H1 (cell line): ENCODE measurements at regions not wholly inside any gene's neighbourhood (a gene's known extent, or its start where the extent isn't known, plus 50 kb on each side); places are given as distances from the start of the nearest gene placed in this dataset.

Experiments used
- CTCF ChIA-PET: fragments of 300-600 bp; sonication (Branson Sonifier 250); formaldehyde crosslinking; loops from one replicate; lab custom pipeline; 2021; ENCODE audit not compliant: partially characterized antibody; lab: Charles Lee
- POLR2A ChIA-PET: fragments of 300-600 bp; sonication (Branson Sonifier 250); formaldehyde crosslinking; loops from one replicate; lab custom pipeline; 2021; ENCODE audit warnings: inconsistent platforms; ENCODE audit not compliant: partially characterized antibody; lab: Charles Lee
- DNase-seq, 2 experiments: peaks; one replicate each; pipeline versions ENCODE4 v3.0.0 to v3.0.0-alpha.2; 2010 to 2022; ENCODE audit warnings: low spot score in 2 of 2, low read depth in 1 of 2, mixed read lengths in 1 of 2
- FAIRE-seq: peaks from 2 replicates; lab custom pipeline; 2011; peaks lifted over from hg19 to GRCh38; lab: Jason Lieb, UNC
- H2AFZ ChIP-seq: 2 replicates; pipeline ENCODE4 v1.8.1; 2012; ENCODE audit warnings: low read length, inconsistent platforms
- H2AK5ac ChIP-seq: 2 replicates; pipeline ENCODE4 v1.6.1; 2013; ENCODE audit warnings: low read depth, low read length
- H2BK120ac ChIP-seq: replicated peaks from 2 replicates; pipeline ENCODE3; 2013; ENCODE audit warnings: low read depth, low read length, inconsistent platforms
- H2BK12ac ChIP-seq: 2 replicates; pipeline ENCODE4 v1.6.1; 2013; ENCODE audit warnings: low read depth, low read length
- H2BK15ac ChIP-seq: 2 replicates; pipeline ENCODE4 v1.6.1; 2013; ENCODE audit warnings: low read length
- H2BK20ac ChIP-seq: 2 replicates; pipeline ENCODE4 v1.6.1; 2013; ENCODE audit warnings: low read length
- H2BK5ac ChIP-seq: 2 replicates; pipeline ENCODE4 v1.6.1; 2013; ENCODE audit warnings: low read depth, low read length
- H3K14ac ChIP-seq: 2 replicates; pipeline ENCODE4 v1.6.1; 2013; ENCODE audit warnings: inconsistent platforms; ENCODE audit not compliant: insufficient read length
- H3K18ac ChIP-seq: 2 replicates; pipeline ENCODE4 v1.6.1; 2013; ENCODE audit warnings: low read length; ENCODE audit errors: extremely low read depth
- H3K23ac ChIP-seq: 2 replicates; pipeline ENCODE4 v1.6.1; 2013; ENCODE audit warnings: inconsistent platforms; ENCODE audit not compliant: insufficient read length
- H3K23me2 ChIP-seq: 2 replicates; pipeline ENCODE4 v1.6.1; 2013; ENCODE audit warnings: low read depth, low read length
- H3K27ac ChIP-seq: 2 replicates; pipeline ENCODE4 v1.6.1; 2011; ENCODE audit warnings: low read depth, low read length, inconsistent platforms
- H3K27me3 ChIP-seq, 4 experiments: replicated peaks in 1 of 4; 1 replicate in 1 of 4; 2 replicates in 3 of 4; pipeline versions ENCODE4 v1.6.1 to v1.8.1; 2011 to 2013; ENCODE audit warnings: low read length in 3 of 4, mild to moderate bottlenecking in 3 of 4, inconsistent platforms in 2 of 4, mixed read lengths in 2 of 4, moderate library complexity in 1 of 4; ENCODE audit not compliant: control insufficient read depth in 3 of 4, insufficient read depth in 3 of 4; ENCODE audit errors: extremely low read depth in 1 of 4
- H3K36me3 ChIP-seq, 4 experiments: 2 replicates each; pipeline versions ENCODE4 v1.6.1 to v1.8.1; 2011 to 2013; ENCODE audit warnings: mild to moderate bottlenecking in 4 of 4, low read length in 3 of 4, moderate library complexity in 2 of 4, control low read depth in 1 of 4, inconsistent platforms in 1 of 4; ENCODE audit not compliant: insufficient read depth in 4 of 4, control insufficient read depth in 2 of 4
- H3K4ac ChIP-seq: replicated peaks from 2 replicates; pipeline ENCODE3; 2013; ENCODE audit warnings: low read length, low read depth, mixed read lengths, inconsistent platforms; ENCODE audit not compliant: insufficient read length
- H3K4me1 ChIP-seq, 4 experiments: replicated peaks in 1 of 4; 1 replicate in 1 of 4; 2 replicates in 3 of 4; pipeline versions ENCODE4 v1.6.1 to v1.8.1; 2011 to 2013; ENCODE audit warnings: low read length in 3 of 4, inconsistent platforms in 2 of 4, mixed read lengths in 1 of 4; ENCODE audit not compliant: insufficient read depth in 4 of 4, control insufficient read depth in 3 of 4
- H3K4me2 ChIP-seq, 2 experiments: 2 replicates each; pipeline versions ENCODE4 v1.6.1 to v1.8.1; 2011 to 2013; ENCODE audit warnings: low read depth in 2 of 2, low read length in 2 of 2, control low read depth in 1 of 2, inconsistent platforms in 1 of 2, mild to moderate bottlenecking in 1 of 2; ENCODE audit not compliant: insufficient read depth in 1 of 2
- H3K4me3 ChIP-seq, 4 experiments: fragments of 200-600, 300-600 bp in 1 of 4; sonication (generic), shearing (Covaris generic), sonication (Bioruptor Twin) in 1 of 4; 2 replicates each; pipeline versions ENCODE4 v1.5.1 to v1.8.1; 2011 to 2016; ENCODE audit warnings: low read length in 4 of 4, low read depth in 3 of 4, control low read depth in 2 of 4, inconsistent platforms in 2 of 4, mild to moderate bottlenecking in 2 of 4, mixed read lengths in 1 of 4, moderate library complexity in 1 of 4; ENCODE audit not compliant: insufficient read depth in 2 of 4; ENCODE audit errors: extremely low read depth in 1 of 4
- H3K56ac ChIP-seq: replicated peaks from 2 replicates; pipeline ENCODE3; 2013; ENCODE audit warnings: low read depth, mild to moderate bottlenecking, mixed read lengths, low read length, inconsistent platforms; ENCODE audit not compliant: insufficient read length
- H3K79me1 ChIP-seq: 2 replicates; pipeline ENCODE4 v1.6.1; 2013; ENCODE audit warnings: low read depth, low read length, control low read depth
- H3K79me2 ChIP-seq, 2 experiments: 2 replicates each; pipeline versions ENCODE4 v1.6.1 to v1.8.1; 2012 to 2013; ENCODE audit warnings: low read length in 2 of 2, mild to moderate bottlenecking in 2 of 2, inconsistent platforms in 1 of 2; ENCODE audit not compliant: insufficient read depth in 2 of 2, control insufficient read depth in 1 of 2
- H3K9ac ChIP-seq, 4 experiments: replicated peaks in 1 of 4; 1 replicate in 1 of 4; 2 replicates in 3 of 4; pipeline versions ENCODE4 v1.6.1 to v1.8.1; 2011 to 2013; ENCODE audit warnings: low read depth in 3 of 4, low read length in 3 of 4, control low read depth in 2 of 4, mild to moderate bottlenecking in 2 of 4, moderate library complexity in 2 of 4, inconsistent platforms in 1 of 4; ENCODE audit errors: extremely low read depth in 1 of 4
- H3K9me3 ChIP-seq, 2 experiments: 2 replicates each; pipeline versions ENCODE4 v1.6.1 to v1.8.1; 2012 to 2013; ENCODE audit warnings: mild to moderate bottlenecking in 2 of 2, moderate library complexity in 2 of 2, control low read depth in 1 of 2, inconsistent platforms in 1 of 2, low read depth in 1 of 2, low read length in 1 of 2, mixed read lengths in 1 of 2; ENCODE audit not compliant: insufficient read depth in 2 of 2
- H4K20me1 ChIP-seq, 2 experiments: replicated peaks in 1 of 2; 2 replicates each; pipeline versions ENCODE3 to v1.8.1; 2011 to 2013; ENCODE audit warnings: inconsistent platforms in 2 of 2, low read length in 2 of 2, mild to moderate bottlenecking in 1 of 2; ENCODE audit not compliant: insufficient read depth in 2 of 2, control insufficient read depth in 1 of 2
- H4K5ac ChIP-seq: 2 replicates; pipeline ENCODE4 v1.6.1; 2013; ENCODE audit warnings: low read length, low read depth, mixed read lengths, inconsistent platforms; ENCODE audit not compliant: insufficient read length
- H4K8ac ChIP-seq: 2 replicates; pipeline ENCODE4 v1.8.0; 2013; ENCODE audit warnings: mild to moderate bottlenecking, moderate library complexity, low read length, inconsistent platforms; ENCODE audit not compliant: insufficient read depth; ENCODE audit errors: extremely low read depth
- H4K91ac ChIP-seq: replicated peaks from 2 replicates; pipeline ENCODE3; 2013; ENCODE audit warnings: low read length, mixed read lengths, inconsistent platforms; ENCODE audit not compliant: insufficient read length
- BACH1 ChIP-seq: IDR thresholded peaks from 2 replicates; pipeline ENCODE4 v1.6.1; 2012; ENCODE audit warnings: low read length, improper control_type of control experiment
- BRCA1 ChIP-seq: IDR thresholded peaks from 2 replicates; pipeline ENCODE4 v1.6.1; 2012; ENCODE audit warnings: low read depth, low read length, improper control_type of control experiment
- CREB1 ChIP-seq: IDR thresholded peaks from 2 replicates; pipeline ENCODE4 v1.6.1; 2012; ENCODE audit warnings: inconsistent platforms
- JUN ChIP-seq: IDR thresholded peaks from 2 replicates; pipeline ENCODE4 v1.6.1; 2011; ENCODE audit warnings: low read depth, mild to moderate bottlenecking, improper control_type of control experiment, low read length
- KDM1A ChIP-seq: fragments of 200-600, 300-600 bp; sonication (generic); IDR thresholded peaks from 2 replicates; pipeline ENCODE4 v1.7.1; 2016; ENCODE audit warnings: mild to moderate bottlenecking, low read length, borderline replicate concordance
- NRF1 ChIP-seq: IDR thresholded peaks from 2 replicates; pipeline ENCODE4 v1.6.1; 2011; ENCODE audit warnings: mild to moderate bottlenecking, low read depth, low read length, improper control_type of control experiment
- PHF8 ChIP-seq: fragments of 200-600 bp; sonication (generic); conservative IDR thresholded peaks from 2 replicates; pipeline ENCODE4 v1.7.1; 2012; ENCODE audit warnings: low read depth, mild to moderate bottlenecking, inconsistent platforms, low read length, moderate library complexity
- POLR2AphosphoS5 ChIP-seq: IDR thresholded peaks from 2 replicates; pipeline ENCODE4 v1.6.1; 2011; ENCODE audit warnings: low read depth, low read length
- RFX5 ChIP-seq: IDR thresholded peaks from 2 replicates; pipeline ENCODE4 v1.6.1; 2011; ENCODE audit warnings: low read depth, low read length, improper control_type of control experiment, borderline replicate concordance
- RNF2 ChIP-seq: fragments of 200-900, 300-1000 bp; sonication (generic); IDR thresholded peaks from 2 replicates; pipeline ENCODE4 v1.7.1; 2016; ENCODE audit warnings: borderline replicate concordance, low read depth, mild to moderate bottlenecking, antibody characterized with exemption, low read length; ENCODE audit not compliant: poor library complexity, severe bottlenecking; ENCODE audit errors: missing control alignments
- SP1 ChIP-seq: IDR thresholded peaks from 2 replicates; pipeline ENCODE4 v1.6.1; 2011; ENCODE audit warnings: low read depth, low read length
- TEAD4 ChIP-seq: IDR thresholded peaks from 2 replicates; pipeline ENCODE4 v1.6.1; 2012; ENCODE audit warnings: low read depth, low read length, inconsistent platforms, mixed read lengths
- ZNF274 ChIP-seq: IDR thresholded peaks from 2 replicates; pipeline ENCODE4 v1.7.0; 2012; ENCODE audit warnings: low read length, borderline replicate concordance; ENCODE audit errors: extremely low read depth
- WGBS, 2 experiments: shearing (Covaris generic) in 1 of 2; methylation state at CpG; one replicate each; pipeline versions ENCODE4 v1.1.6 to v1.1.7; 2013 to 2015; ENCODE audit warnings: low lambda C conversion rate in 2 of 2, mixed read lengths in 2 of 2, inconsistent platforms in 1 of 2, low coverage in 1 of 2, missing lambda C conversion rate in 1 of 2; ENCODE audit not compliant: insufficient replicate concordance in 2 of 2, insufficient coverage in 1 of 2, insufficient read length in 1 of 2; ENCODE audit errors: extremely low coverage in 1 of 2, missing lambda C conversion rate in 1 of 2; 5-methylcytosine and 5-hydroxymethylcytosine counted together

GRCh38 chr13:111642156-111642767 is 321.8 kb downstream of the TEX29 start:
- no peak overlapping the region for H2BK20ac ChIP-seq
- no peak overlapping the region for H3K4me2 ChIP-seq
- H3K36me3 ChIP-seq: no peaks in the 10 kb centered on the region
- H3K79me2 ChIP-seq: no peaks in the 10 kb centered on the region
- no peak overlapping the region for H2AFZ ChIP-seq
- no peak overlapping the region for H4K8ac ChIP-seq
- peaks cover 0 to 3% (median 0%) of the 10 kb centered on the region in 4 experiments; a peak in 1 of 7 replicates for H3K4me1 ChIP-seq
- no peak overlapping the region for H2BK5ac ChIP-seq
- H4K91ac ChIP-seq: no peak overlapping the region
- no peak overlapping the region for H3K27ac ChIP-seq
- POLR2A ChIA-PET: no interaction called here
- CTCF ChIA-PET: interaction anchor here (1.9 kb wide), 1 partner anchor 13 kb away, joined by 6 read pairs; no protein-coding TSS in a partner anchor
- H3K4ac ChIP-seq: no peak overlapping the region
- H3K14ac ChIP-seq: no peak overlapping the region
- DNase-seq: no peak
- no peak overlapping the region for H3K18ac ChIP-seq
- H4K20me1 ChIP-seq: no peaks in the 10 kb centered on the region
- no peak overlapping the region for H2AK5ac ChIP-seq
- no peak overlapping the region for H2BK12ac ChIP-seq
- no peak overlapping the region for H3K23ac ChIP-seq
- H3K23me2 ChIP-seq: no peaks in the 10 kb centered on the region
- H3K4me3 ChIP-seq: no peak overlapping the region
- no peaks in the 10 kb centered on the region for H3K9me3 ChIP-seq
- no peak overlapping the region for H2BK15ac ChIP-seq
- 76% methylated on average over 11 of the region's 12 CpGs; no CpG with 5 or more reads in 1 of the 2 experiments for WGBS, 2 experiments
- no peak for TF ChIP-seq RNF2
- TF ChIP-seq NRF1: no peak
- TF ChIP-seq TEAD4: no peak
- TF ChIP-seq CREB1: no peak
- TF ChIP-seq BACH1: no peak
- TF ChIP-seq ZNF274: no peak
- TF ChIP-seq JUN: no peak
- no peak for TF ChIP-seq KDM1A
- TF ChIP-seq PHF8: no peak
- TF ChIP-seq RFX5: no peak
- TF ChIP-seq BRCA1: no peak
- TF ChIP-seq SP1: no peak
- no peak for TF ChIP-seq POLR2AphosphoS5
- TF ChIP-seq, all 59 proteins: peak for 0
- Histone ChIP-seq H2BK120ac (no peak overlapping the region), H4K5ac (no peak overlapping the region), H3K56ac (no peak overlapping the region), H3K9ac (no peak overlapping the region), H3K27me3 (no peaks in the 10 kb centered on the region; a peak in 1 of 7 replicates), H3K79me1 (no peaks in the 10 kb centered on the region)
- FAIRE-seq: no peak
